ENCODE measurements at regions not wholly inside any gene's neighbourhood (a gene's known extent, or its start where the extent isn't known, plus 50 kb on each side); places are given as distances from the start of the nearest gene placed in this dataset.

DNA sequence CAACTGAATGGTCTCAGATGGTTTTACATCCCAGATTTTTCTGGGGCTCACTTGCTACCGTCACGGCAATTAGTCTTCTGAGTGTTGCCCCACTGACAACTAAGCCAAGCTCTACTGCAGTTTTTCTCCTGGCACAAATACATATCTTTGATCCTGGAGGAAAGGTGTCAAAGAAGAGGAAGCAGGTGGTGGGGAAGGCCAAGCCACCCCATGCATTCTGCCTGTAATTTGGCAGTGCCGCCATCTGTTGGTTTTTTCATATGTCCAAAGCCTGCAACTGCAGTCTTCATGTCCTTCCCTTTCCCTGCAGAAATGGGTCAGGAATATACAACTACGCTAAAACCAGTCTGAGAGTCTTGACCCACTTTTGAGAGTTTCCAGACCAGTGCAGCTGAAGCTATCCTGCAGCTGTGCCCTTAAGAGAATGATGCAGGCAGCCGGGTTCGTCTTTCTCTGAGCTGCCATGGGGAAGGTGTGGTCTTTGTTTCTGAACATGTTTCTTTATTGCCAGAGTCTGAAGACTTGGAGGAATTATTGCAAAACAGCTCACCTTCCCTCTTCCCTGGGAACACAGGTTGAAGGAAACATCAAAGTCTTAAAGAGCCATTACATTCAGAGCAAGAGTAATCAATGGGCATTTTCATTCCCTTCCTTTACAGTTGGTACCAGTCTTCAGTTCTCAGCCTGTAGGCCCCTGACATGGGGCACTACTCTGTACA lies 71.8 kb upstream of the ATL2 start:
- H3K9me2 ChIP-seq (replicated peaks; ENCODE audit: insufficient read depth): no peaks in the 10 kb centered on the region
- no peak overlapping the region for H2AFZ ChIP-seq
- no peak overlapping the region for H3K4me2 ChIP-seq
- H3K9me3 ChIP-seq (ENCODE audit: low read depth): no peaks in the 10 kb centered on the region
- no peaks in the 10 kb centered on the region for H3K4me1 ChIP-seq (ENCODE audit: insufficient read depth)
- no peak overlapping the region for H3K27ac ChIP-seq
- H3K27me3 ChIP-seq: no peaks in the 10 kb centered on the region
- H3K4me3 ChIP-seq: no peak overlapping the region
- no peaks in the 10 kb centered on the region for H4K20me1 ChIP-seq (ENCODE audit: insufficient read depth, poor library complexity, severe bottlenecking)
- no peaks in the 10 kb centered on the region for H3K36me3 ChIP-seq (replicated peaks; ENCODE audit: insufficient read depth, low read depth)
- TF ChIP-seq, protein P1, sequence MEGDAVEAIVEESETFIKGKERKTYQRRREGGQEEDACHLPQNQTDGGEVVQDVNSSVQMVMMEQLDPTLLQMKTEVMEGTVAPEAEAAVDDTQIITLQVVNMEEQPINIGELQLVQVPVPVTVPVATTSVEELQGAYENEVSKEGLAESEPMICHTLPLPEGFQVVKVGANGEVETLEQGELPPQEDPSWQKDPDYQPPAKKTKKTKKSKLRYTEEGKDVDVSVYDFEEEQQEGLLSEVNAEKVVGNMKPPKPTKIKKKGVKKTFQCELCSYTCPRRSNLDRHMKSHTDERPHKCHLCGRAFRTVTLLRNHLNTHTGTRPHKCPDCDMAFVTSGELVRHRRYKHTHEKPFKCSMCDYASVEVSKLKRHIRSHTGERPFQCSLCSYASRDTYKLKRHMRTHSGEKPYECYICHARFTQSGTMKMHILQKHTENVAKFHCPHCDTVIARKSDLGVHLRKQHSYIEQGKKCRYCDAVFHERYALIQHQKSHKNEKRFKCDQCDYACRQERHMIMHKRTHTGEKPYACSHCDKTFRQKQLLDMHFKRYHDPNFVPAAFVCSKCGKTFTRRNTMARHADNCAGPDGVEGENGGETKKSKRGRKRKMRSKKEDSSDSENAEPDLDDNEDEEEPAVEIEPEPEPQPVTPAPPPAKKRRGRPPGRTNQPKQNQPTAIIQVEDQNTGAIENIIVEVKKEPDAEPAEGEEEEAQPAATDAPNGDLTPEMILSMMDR (IDR thresholded peaks at IDR 0.05; ENCODE audit: poor library complexity): no peak
- TF ChIP-seq EZH2phosphoT487 (IDR thresholded peaks at IDR 0.05; ENCODE audit: low read depth, severe bottlenecking, unreplicated experiment) (no peak), EZH2 (IDR thresholded peaks at IDR 0.05; ENCODE audit: borderline replicate concordance) (no peak)
- H3K79me2 ChIP-seq: no peaks in the 10 kb centered on the region
- DNase-seq (ENCODE audit: low spot score): no peak
- 84% methylated on average over 6 of the region's 6 CpGs for WGBS (ENCODE audit: low lambda C conversion rate, missing lambda C conversion rate)

DNA sequence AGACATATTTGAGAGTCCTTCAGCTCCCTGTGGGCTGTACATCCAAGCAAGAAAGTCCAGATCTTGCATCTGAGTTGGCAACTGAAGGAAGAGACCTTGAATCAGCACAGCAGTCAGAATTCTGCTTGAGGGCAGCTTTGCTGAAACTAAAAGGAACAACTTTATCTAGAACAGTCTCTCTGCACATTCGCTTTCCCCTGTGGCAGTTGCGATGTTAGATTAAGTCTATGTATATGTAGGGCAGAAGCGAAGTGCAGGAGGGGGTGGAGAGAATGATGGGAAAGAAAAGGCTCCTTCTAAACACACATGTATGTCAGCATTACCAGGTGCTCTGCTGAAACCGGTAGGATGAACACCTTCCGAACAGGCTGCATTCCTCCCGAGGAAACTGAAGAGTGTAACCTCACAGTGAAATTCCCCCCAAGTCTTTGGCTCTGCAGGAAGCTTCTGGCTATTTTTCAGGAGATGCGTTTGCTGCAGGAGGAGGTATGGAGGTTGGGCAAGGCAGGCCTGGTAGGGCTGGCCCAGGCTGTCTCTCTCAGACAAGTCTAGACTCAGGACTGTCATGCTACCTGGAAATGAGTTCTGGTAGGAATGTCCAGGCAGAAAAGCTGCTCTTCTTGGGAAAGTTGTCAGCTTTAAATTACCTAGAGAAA lies 70.0 kb upstream of the ATL2 start:
- TF ChIP-seq EZH2 (IDR thresholded peaks at IDR 0.05; ENCODE audit: borderline replicate concordance): no peak
- no peak for TF ChIP-seq EZH2phosphoT487 (IDR thresholded peaks at IDR 0.05; ENCODE audit: low read depth, severe bottlenecking, unreplicated experiment)
- TF ChIP-seq, protein P1 (IDR thresholded peaks at IDR 0.05; ENCODE audit: poor library complexity): no peak
- Histone ChIP-seq H3K4me3 (no peak overlapping the region), H2AFZ (no peak overlapping the region), H3K27me3 (no peaks in the 10 kb centered on the region), H3K9me2 (replicated peaks; ENCODE audit: insufficient read depth) (no peaks in the 10 kb centered on the region), H3K9me3 (ENCODE audit: low read depth) (no peaks in the 10 kb centered on the region), H3K4me1 (ENCODE audit: insufficient read depth) (peaks cover 9% of the 10 kb centered on the region), H3K4me2 (peak overlapping the region; percentile 1), H3K79me2 (no peaks in the 10 kb centered on the region), H4K20me1 (ENCODE audit: insufficient read depth, poor library complexity, severe bottlenecking) (no peaks in the 10 kb centered on the region), H3K36me3 (replicated peaks; ENCODE audit: insufficient read depth, low read depth) (no peaks in the 10 kb centered on the region), H3K27ac (no peak overlapping the region)
- 75% methylated on average over 7 of the region's 7 CpGs for WGBS (ENCODE audit: low lambda C conversion rate, missing lambda C conversion rate)
- DNase-seq (ENCODE audit: low spot score): no peak

DNA sequence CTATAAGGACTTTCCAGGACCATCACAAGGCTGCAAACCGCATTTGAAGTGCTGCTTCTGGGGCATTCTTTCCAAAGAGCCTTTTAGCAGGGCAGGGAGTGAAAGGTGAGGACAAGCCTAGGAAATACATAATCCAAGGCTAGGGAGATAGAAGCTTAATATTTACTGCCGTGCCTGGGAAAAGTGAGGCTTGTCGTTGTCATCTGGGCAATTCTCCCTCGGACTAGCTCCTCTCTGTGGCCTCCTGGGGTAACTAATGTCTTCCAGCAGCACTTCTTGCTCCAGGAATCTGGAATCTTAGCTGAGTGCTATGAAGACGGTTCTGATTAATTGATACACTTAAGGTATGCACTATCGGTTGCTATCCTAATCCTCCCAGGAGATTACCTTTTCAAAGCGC lies 69.3 kb upstream of the ATL2 start:
- no peak overlapping the region for H2AFZ ChIP-seq
- H3K4me1 ChIP-seq (ENCODE audit: insufficient read depth): peaks cover 10% of the 10 kb centered on the region
- peak overlapping the region; percentile 1 for H3K4me2 ChIP-seq
- no peaks in the 10 kb centered on the region for H3K36me3 ChIP-seq (replicated peaks; ENCODE audit: insufficient read depth, low read depth)
- H4K20me1 ChIP-seq (ENCODE audit: insufficient read depth, poor library complexity, severe bottlenecking): no peaks in the 10 kb centered on the region
- no peak overlapping the region for H3K4me3 ChIP-seq
- H3K27me3 ChIP-seq: no peaks in the 10 kb centered on the region
- no peaks in the 10 kb centered on the region for H3K9me3 ChIP-seq (ENCODE audit: low read depth)
- H3K9me2 ChIP-seq (replicated peaks; ENCODE audit: insufficient read depth): no peaks in the 10 kb centered on the region
- H3K27ac ChIP-seq: no peak overlapping the region
- no peak for DNase-seq (ENCODE audit: low spot score)
- 48% methylated on average over 7 of the region's 7 CpGs for WGBS (ENCODE audit: low lambda C conversion rate, missing lambda C conversion rate)
- no peak for TF ChIP-seq EZH2 (IDR thresholded peaks at IDR 0.05; ENCODE audit: borderline replicate concordance)
- TF ChIP-seq, protein P1 (IDR thresholded peaks at IDR 0.05; ENCODE audit: poor library complexity): peak; percentile 27
- no peaks in the 10 kb centered on the region for H3K79me2 ChIP-seq

Measured in hepatocyte (in vitro differentiated cells).